ENCODE measurements at regions not wholly inside any gene's neighbourhood (a gene's known extent, or its start where the extent isn't known, plus 50 kb on each side); places are given as distances from the start of the nearest gene placed in this dataset.

DNA sequence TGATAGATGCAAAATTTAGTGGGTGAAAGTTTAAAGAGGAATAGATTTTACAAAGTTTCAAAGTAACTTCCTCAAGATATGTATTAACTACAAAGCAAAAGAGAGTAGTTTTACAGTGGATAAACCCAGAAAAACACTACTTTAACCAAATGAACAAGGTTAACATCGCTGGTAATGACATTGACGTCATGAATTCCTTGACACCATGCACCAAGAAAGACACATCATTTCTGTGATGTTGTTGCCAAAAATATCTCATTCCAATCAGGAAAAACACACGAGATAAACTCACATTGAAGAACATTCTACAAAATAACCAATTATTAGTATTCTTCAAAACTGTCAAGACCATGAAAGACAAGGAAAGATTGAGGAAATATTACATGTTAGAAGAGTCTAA lies 605.6 kb upstream of the SETBP1 start:
- Mint-ChIP-seq H3K36me3 (no peaks in the 10 kb centered on the region), H3K4me3 (no peak overlapping the region), H3K27me3 (no peaks in the 10 kb centered on the region), H3K27ac (no peak overlapping the region), H3K9me3 (no peaks in the 10 kb centered on the region), H3K4me1 (no peaks in the 10 kb centered on the region)
- DNase-seq, result no peak

DNA sequence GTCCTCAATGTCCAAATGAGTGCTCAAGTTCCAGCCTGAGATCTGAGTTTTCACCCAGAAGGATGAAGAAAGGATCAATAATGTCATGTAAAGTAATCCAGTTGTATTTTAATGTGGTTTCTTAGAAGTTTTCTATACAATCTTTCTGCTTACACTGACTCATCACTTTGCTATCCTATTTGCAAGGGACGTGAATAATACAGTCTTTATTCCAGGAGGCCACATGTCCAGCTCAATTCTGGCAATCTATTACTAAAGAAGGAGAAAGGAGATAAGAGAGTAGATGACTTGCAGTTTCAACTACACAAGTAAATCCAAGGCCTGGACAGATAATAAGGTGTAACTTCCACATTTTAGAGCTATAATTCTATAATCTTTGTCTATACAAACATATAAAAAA lies 601.1 kb upstream of the SETBP1 start:
- Mint-ChIP-seq H3K27ac (no peak overlapping the region), H3K36me3 (no peaks in the 10 kb centered on the region), H3K4me3 (no peak overlapping the region), H3K27me3 (peaks cover 5% of the 10 kb centered on the region), H3K9me3 (peaks cover 3% of the 10 kb centered on the region), H3K4me1 (no peaks in the 10 kb centered on the region)
- no peak for DNase-seq

DNA sequence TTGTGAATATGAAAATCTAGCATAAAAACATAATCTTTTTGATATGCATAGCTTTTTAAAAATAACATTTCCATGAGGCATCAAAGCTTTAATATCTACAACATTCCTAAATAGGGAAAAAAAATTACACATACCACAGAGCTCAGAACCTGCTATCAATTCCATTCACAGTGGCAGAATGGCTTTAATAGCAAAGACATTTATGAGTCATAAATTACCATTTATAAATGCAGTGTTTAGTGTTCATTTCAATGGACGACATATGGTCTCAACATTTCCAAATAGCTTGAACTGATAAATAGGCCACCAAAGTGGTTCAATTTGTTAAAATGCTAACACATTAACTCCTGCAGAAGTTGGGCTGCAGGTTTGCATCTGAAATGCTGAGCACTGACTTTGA lies 600.6 kb upstream of the SETBP1 start:
- Mint-ChIP-seq H3K36me3 (no peaks in the 10 kb centered on the region), H3K27me3 (peaks cover 5% of the 10 kb centered on the region), H3K27ac (no peak overlapping the region), H3K4me1 (no peaks in the 10 kb centered on the region), H3K9me3 (peaks cover 3% of the 10 kb centered on the region), H3K4me3 (no peak overlapping the region)
- no peak for DNase-seq

DNA sequence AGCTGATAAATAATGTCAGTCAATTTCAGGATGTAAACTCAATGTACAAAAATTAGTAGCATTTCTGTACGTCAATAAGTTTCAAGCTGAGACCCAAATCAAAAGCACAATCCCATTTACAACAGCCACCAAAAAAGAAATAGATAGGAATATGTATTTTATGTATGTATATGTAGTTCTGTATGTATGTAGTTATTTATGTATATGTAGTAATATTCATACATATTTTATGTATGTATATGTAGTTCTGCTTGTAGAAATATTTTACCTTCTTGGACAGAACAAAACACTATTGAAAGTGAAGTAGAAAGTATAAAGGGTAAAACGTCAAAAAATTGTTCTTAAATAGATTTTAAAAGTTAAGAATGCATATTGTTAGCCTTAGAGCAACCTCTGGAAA lies 591.0 kb upstream of the SETBP1 start:
- Mint-ChIP-seq H3K4me3 (no peak overlapping the region), H3K27ac (no peak overlapping the region), H3K9me3 (no peaks in the 10 kb centered on the region), H3K27me3 (no peaks in the 10 kb centered on the region), H3K4me1 (no peaks in the 10 kb centered on the region), H3K36me3 (no peaks in the 10 kb centered on the region)
- no peak for DNase-seq

DNA sequence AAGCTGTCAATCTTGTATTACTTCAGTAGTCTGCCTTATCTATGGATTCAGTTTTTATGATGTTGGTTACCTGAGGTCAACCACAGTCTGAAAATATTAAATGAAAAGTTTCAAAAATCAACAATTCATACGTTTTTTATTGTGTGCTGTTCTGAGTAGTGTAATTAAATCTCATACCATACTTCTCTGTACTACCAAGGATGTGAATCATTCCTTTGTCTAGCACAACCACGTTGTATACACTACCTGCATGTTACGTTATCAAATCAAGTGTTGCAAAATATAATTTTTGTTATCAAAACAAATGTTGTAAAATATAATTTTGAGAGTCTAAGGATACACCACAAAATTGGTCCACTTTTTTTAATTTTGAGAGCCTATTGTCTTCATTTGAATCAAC lies 590.2 kb upstream of the SETBP1 start:
- Mint-ChIP-seq H3K27ac (no peak overlapping the region), H3K4me3 (no peak overlapping the region), H3K27me3 (no peaks in the 10 kb centered on the region), H3K4me1 (no peaks in the 10 kb centered on the region), H3K9me3 (peaks cover 4% of the 10 kb centered on the region), H3K36me3 (no peaks in the 10 kb centered on the region)
- no peak for DNase-seq

DNA sequence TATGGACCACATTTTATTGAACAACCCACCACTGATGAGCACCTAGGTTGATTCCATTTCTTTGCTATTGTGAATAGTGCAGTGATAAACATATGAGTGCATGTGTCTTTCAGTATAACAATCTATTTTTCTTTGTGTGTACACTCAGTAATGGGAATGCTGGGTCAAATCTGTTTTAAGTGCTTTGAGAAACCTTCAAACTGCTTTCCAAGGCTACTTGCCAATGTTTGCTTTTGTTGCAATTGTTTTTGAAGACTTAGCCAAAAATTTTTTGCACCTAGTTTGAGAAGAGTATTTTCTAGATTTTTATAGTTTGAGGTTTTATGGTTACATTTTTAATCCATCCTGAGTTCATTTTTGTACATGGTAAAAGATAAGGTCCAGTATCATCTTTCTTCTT lies 587.4 kb upstream of the SETBP1 start:
- H3K27ac Mint-ChIP-seq, result no peak overlapping the region
- H3K36me3 Mint-ChIP-seq, result no peaks in the 10 kb centered on the region
- H3K4me1 Mint-ChIP-seq, result peaks cover 2% of the 10 kb centered on the region
- no peaks in the 10 kb centered on the region for H3K27me3 Mint-ChIP-seq
- no peak overlapping the region for H3K4me3 Mint-ChIP-seq
- no peak for DNase-seq
- H3K9me3 Mint-ChIP-seq, result peaks cover 11% of the 10 kb centered on the region

DNA sequence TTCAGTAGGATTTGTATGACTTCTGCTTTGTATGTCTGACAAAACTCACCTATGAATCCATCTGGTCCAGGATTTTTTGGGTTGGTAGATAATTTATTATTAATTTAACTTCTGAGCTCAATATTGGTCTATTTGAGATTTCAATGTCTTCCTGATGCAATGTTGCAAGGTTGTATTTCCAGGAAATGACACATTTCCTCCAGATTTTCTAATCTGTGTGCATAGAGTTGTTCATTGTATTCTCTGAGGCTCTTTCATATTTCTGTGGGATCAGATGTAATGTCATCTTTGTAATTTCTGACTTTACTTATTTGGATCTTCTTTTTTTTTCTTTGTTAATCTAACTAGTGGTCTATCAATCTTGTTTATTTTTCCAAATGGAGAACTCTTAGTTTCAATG lies 584.7 kb upstream of the SETBP1 start:
- Mint-ChIP-seq H3K9me3 (peaks cover 11% of the 10 kb centered on the region), H3K4me3 (no peak overlapping the region), H3K4me1 (peaks cover 2% of the 10 kb centered on the region), H3K36me3 (no peaks in the 10 kb centered on the region), H3K27ac (no peak overlapping the region), H3K27me3 (no peaks in the 10 kb centered on the region)
- no peak for DNase-seq

DNA sequence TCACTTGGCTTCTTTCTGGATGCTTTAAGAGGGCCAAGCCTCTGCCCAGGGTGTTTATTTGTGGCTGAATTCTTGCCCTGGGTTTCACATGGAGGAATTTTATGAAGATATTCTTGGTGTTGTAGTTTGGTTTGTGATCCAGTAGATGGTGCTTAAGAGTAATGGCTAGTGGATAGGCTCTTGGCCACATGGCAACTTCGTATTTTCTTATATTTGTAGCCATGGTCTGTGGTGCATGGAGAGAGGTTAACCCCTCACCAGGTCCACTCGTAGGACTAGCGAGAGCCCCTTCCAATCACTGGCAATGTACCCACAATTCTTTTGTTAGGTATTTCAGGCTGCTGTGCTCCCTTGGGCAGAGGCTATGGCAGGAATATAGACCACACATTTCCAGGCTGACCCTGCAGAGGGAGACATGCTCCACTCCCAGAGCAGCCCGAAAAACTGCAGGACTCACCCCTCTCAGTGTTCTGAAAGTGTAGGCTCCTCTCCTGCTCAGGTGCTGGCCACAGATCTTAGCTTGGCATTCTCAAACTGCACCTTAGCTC lies 582.1 kb upstream of the SETBP1 start:
- Mint-ChIP-seq H3K27ac (no peak overlapping the region), H3K4me1 (peaks cover 2% of the 10 kb centered on the region), H3K27me3 (no peaks in the 10 kb centered on the region), H3K4me3 (no peak overlapping the region), H3K9me3 (peaks cover 11% of the 10 kb centered on the region), H3K36me3 (no peaks in the 10 kb centered on the region)
- DNase-seq, result no peak

DNA sequence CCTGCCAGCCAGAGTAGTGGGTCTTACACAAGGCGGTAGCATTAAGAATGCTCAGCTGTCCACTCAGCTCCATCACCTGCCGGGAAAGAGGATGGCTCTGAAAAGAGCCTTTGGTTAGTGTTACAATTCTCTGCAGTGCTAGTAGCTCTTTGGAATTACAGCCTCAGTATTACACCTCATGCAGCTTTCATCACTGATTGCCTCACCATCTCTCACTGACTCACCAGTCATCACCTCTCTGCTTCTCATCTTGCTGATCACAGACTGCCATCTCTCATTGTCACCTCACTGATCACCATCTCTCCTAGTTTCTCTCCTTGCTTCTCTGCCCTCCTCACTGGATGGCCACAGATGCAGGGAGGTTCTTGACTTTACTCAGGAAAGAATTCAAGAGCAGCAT lies 573.5 kb upstream of the SETBP1 start:
- no peaks in the 10 kb centered on the region for H3K27me3 Mint-ChIP-seq
- H3K27ac Mint-ChIP-seq, result no peak overlapping the region
- peaks cover 3% of the 10 kb centered on the region for H3K9me3 Mint-ChIP-seq
- no peaks in the 10 kb centered on the region for H3K4me1 Mint-ChIP-seq
- no peak overlapping the region for H3K4me3 Mint-ChIP-seq
- no peaks in the 10 kb centered on the region for H3K36me3 Mint-ChIP-seq
- DNase-seq, result no peak

DNA sequence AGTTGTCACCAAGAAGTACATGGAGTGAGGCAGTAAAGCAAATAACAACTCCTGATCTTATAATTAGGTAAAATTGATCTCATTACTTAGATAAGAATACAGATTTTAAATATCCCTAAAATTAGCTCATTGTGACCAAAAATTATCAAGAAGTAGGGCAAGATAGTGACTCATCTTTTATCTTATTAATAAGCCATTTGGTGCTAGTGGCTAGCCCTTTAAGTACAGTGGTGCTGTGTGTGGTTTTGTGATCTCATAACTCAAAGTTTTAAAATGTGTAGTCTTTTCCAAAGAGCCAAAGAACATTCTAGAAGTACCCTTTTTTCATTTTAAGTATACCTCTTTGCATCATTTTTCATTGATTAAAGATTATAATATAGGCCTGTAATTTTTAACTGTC lies 569.4 kb upstream of the SETBP1 start:
- no peak overlapping the region for H3K4me3 Mint-ChIP-seq
- no peaks in the 10 kb centered on the region for H3K4me1 Mint-ChIP-seq
- H3K36me3 Mint-ChIP-seq, result no peaks in the 10 kb centered on the region
- peaks cover 6% of the 10 kb centered on the region for H3K27me3 Mint-ChIP-seq
- peaks cover 2% of the 10 kb centered on the region for H3K9me3 Mint-ChIP-seq
- H3K27ac Mint-ChIP-seq, result no peak overlapping the region
- DNase-seq, result no peak

DNA sequence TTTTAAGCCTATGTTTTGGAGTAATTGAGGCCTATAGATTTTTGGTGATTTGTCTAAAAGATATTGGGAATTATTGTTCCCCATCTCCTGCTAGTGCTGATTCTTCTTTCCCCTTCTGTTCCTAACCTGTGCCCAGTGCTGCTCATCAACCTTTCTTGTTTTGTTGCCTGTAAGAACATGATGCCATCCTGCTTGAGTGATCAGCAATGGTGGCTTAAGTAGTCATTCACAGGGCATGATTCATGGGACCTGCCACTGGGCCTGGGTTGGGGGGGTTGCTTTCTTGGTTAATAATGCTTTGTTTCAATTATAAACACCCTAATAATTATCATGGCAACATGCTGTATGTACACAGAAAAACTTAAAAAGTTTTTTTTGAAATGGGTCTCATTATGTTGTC lies 562.9 kb upstream of the SETBP1 start:
- Mint-ChIP-seq H3K27ac (no peak overlapping the region), H3K9me3 (no peaks in the 10 kb centered on the region), H3K36me3 (no peaks in the 10 kb centered on the region), H3K27me3 (peaks cover 6% of the 10 kb centered on the region), H3K4me3 (no peak overlapping the region), H3K4me1 (no peaks in the 10 kb centered on the region)
- no peak for DNase-seq

DNA sequence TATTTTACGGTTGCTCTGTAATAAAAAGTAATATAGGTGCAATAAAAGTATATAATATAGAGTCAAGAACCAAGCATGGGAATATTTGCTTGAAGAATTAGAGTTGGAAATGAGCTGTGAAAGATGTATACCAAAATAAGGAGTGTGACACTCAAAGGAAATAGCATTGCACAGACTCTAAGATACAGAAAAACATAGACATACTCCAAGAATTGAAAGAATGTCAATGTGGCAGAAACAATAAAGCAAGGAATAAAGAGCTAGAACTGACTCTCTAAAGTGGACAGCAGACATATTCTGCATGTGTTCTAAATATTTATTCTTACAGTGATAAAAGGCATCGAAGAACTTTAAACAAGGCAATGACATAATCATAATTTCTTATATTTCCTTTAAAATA lies 561.1 kb upstream of the SETBP1 start:
- Mint-ChIP-seq H3K4me1 (no peaks in the 10 kb centered on the region), H3K27me3 (no peaks in the 10 kb centered on the region), H3K4me3 (no peak overlapping the region), H3K27ac (no peak overlapping the region), H3K36me3 (no peaks in the 10 kb centered on the region), H3K9me3 (no peaks in the 10 kb centered on the region)
- no peak for DNase-seq

DNA sequence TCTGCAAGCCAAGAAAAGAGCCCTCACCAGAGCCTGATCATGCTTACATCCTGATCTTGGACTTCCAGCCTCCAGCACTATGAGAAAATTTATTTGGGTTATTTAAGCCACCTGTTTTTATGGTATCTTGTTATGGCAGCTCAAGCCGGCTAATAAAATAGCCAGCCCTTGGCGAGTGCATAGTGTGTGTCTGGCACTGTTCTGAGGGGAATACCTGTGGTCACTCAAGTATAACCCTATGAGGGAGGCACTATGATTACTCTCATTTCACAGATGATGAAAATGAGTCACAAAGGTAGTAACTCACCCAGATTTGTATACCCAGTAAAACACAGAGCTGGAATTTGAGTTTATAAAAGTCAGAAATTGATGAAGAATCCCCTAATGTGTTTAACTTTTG lies 556.9 kb upstream of the SETBP1 start:
- H3K27me3 Mint-ChIP-seq, result no peaks in the 10 kb centered on the region
- H3K27ac Mint-ChIP-seq, result no peak overlapping the region
- no peaks in the 10 kb centered on the region for H3K4me1 Mint-ChIP-seq
- no peak overlapping the region for H3K4me3 Mint-ChIP-seq
- DNase-seq, result no peak
- no peaks in the 10 kb centered on the region for H3K9me3 Mint-ChIP-seq
- no peaks in the 10 kb centered on the region for H3K36me3 Mint-ChIP-seq

DNA sequence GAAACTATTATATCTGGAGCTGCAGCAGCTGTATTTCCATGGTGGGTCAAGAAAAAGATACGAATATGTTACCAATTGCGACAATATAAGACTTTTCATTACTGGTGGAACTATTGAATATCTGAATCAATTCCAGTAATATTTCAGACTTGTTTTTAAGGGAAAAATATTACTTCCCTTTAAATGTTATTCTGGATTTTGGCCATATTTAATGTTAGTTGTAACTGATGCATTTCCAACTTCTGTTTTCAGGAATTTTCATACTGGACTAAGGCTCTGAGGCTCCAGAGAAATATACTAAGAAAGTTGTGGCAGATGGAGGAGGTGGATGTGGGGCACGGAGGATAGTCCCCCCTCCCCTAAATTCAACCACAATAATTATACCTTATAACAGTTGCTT lies 555.2 kb upstream of the SETBP1 start:
- Mint-ChIP-seq H3K27me3 (no peaks in the 10 kb centered on the region), H3K27ac (no peak overlapping the region), H3K9me3 (no peaks in the 10 kb centered on the region), H3K36me3 (no peaks in the 10 kb centered on the region), H3K4me3 (no peak overlapping the region), H3K4me1 (no peaks in the 10 kb centered on the region)
- no peak for DNase-seq

DNA sequence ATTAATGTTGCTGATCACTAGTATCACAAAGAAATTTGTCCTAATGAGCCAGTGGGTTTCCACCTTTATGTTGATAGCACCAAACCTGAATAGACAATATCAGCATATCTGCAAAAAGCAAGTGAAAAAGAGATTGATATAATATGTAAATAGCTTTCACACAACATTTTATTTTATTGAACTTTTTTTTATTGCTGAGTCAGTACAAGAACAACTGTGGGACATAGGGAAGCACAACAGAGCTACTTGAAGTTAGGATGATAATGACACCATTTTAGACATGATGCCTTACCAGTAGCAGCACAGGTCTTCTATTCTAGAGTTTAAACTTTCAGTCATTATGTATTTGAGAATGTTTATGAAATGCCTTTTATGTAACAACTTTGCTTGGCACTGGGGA lies 554.1 kb upstream of the SETBP1 start:
- H3K4me1 Mint-ChIP-seq, result no peaks in the 10 kb centered on the region
- H3K4me3 Mint-ChIP-seq, result no peak overlapping the region
- H3K9me3 Mint-ChIP-seq, result no peaks in the 10 kb centered on the region
- no peak overlapping the region for H3K27ac Mint-ChIP-seq
- no peaks in the 10 kb centered on the region for H3K36me3 Mint-ChIP-seq
- no peaks in the 10 kb centered on the region for H3K27me3 Mint-ChIP-seq
- DNase-seq, result no peak

DNA sequence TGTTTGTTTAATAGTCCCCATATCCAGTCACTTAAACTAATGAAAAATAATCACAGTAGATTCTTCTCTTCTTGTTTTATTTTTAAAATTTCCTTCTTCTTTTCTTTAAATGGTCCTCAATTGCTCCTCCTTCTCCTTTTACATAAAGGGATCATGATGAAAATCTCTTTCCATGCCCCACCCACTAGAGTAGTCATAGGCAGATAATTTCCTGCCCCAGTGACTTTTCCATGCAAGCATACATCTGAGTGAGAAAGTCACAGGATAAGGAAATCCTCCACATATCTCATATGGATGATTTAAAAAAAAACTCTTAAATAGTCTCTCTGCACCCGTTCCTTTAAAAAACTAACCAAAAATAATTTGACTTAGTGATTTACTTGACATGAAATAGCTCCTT lies 552.3 kb upstream of the SETBP1 start:
- Mint-ChIP-seq H3K36me3 (no peaks in the 10 kb centered on the region), H3K4me1 (no peaks in the 10 kb centered on the region), H3K27me3 (no peaks in the 10 kb centered on the region), H3K27ac (no peak overlapping the region), H3K9me3 (no peaks in the 10 kb centered on the region), H3K4me3 (no peak overlapping the region)
- no peak for DNase-seq

DNA sequence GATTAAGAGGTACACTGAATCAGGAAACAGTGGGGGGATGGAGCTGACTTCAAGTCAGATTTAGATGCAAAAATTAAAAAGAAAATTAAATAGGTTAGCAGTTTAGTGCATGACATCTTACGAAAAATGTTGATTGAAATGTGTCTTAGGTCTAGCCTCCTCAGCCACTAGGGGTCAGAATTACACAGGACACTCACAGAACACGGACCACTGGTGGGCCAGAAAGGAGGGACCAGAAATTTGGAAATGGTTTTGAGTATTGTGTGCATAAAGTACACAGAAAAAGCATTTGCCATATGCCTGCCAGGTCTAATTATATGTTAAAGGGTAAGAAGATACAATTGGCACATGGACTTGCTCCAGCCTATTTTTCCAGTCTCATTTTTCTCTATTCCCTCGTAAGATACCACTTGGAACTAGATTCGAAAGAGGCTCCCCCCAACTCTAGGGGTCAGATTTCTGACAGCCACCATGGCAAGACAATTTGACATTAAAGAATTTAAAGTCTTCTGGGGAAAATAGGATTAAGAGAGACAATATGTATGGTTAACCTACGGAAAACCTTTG lies 550.2 kb upstream of the SETBP1 start:
- H3K27ac Mint-ChIP-seq, result no peak overlapping the region
- H3K4me1 Mint-ChIP-seq, result no peaks in the 10 kb centered on the region
- DNase-seq, result no peak
- H3K27me3 Mint-ChIP-seq, result no peaks in the 10 kb centered on the region
- no peak overlapping the region for H3K4me3 Mint-ChIP-seq
- no peaks in the 10 kb centered on the region for H3K9me3 Mint-ChIP-seq
- H3K36me3 Mint-ChIP-seq, result no peaks in the 10 kb centered on the region
